ENCODE measurements at regions not wholly inside any gene's neighbourhood (a gene's known extent, or its start where the extent isn't known, plus 50 kb on each side); places are given as distances from the start of the nearest gene placed in this dataset.
"Not testable (repeated sequence)": the region's sequence is repeated elsewhere in the genome, so short reads cannot be mapped to it uniquely, and the experiment has no call there.

DNA sequence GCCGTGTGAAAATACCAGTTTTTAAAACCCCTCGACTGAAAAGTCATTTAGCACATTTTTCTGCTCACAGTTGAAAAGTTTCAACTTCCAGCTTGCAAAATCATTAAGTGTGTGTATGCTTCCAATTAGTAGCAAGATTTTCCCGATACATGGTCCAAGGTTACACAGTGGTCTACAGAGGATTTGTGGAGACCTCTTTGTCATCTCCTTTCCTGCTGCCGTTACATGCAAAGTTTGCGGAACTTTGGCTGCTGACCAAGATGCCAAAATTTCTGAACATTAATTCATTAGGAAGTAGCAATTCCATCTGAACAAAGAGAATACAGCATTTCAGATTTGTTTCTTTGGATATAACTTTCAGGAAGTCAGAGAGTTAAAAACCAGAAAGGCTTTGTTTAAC, 474.6 kb downstream of the PLCL1 start:
- ChIA-PET CTCF (interaction anchor here (0.6 to 2.8 kb wide), 4 partner anchors 18 to 62 kb away, joined by 4 to 13 read pairs (median 8); no protein-coding TSS in a partner anchor), POLR2A (no interaction called here)
- no peak overlapping the region for H3K27ac ChIP-seq (ENCODE audit: low read depth, low read length)
- TF ChIP-seq CTCF (IDR thresholded peaks at IDR 0.05; ENCODE audit: low read depth, low read length): no peak
- DNase-seq (ENCODE audit: low read depth, low spot score): no peak
- H3K27me3 ChIP-seq (ENCODE audit: control insufficient read depth, insufficient read depth, low read length): no peaks in the 10 kb centered on the region
- H3K4me3 ChIP-seq (ENCODE audit: low read depth, low read length): no peak overlapping the region
- no peaks in the 10 kb centered on the region for H3K9me3 ChIP-seq (ENCODE audit: control insufficient read depth, insufficient read depth, low read length)

GRCh38 chr2:198277181-198277580, 472.8 kb downstream of the PLCL1 start:
- TF ChIP-seq CTCF (IDR thresholded peaks at IDR 0.05; ENCODE audit: low read depth, low read length): no peak
- Histone ChIP-seq H3K9me3 (ENCODE audit: control insufficient read depth, insufficient read depth, low read length) (no peaks in the 10 kb centered on the region), H3K4me3 (ENCODE audit: low read depth, low read length) (no peak overlapping the region), H3K27me3 (ENCODE audit: control insufficient read depth, insufficient read depth, low read length) (no peaks in the 10 kb centered on the region), H3K27ac (ENCODE audit: low read depth, low read length) (no peak overlapping the region)
- POLR2A ChIA-PET: no interaction called here
- CTCF ChIA-PET: interaction anchor here (1.8 kb wide), 1 partner anchor 19 kb away, joined by 4 read pairs; no protein-coding TSS in a partner anchor
- DNase-seq (ENCODE audit: low read depth, low spot score): no peak

GRCh38 chr2:198273660-198274059, 469.3 kb downstream of the PLCL1 start:
- no peak for DNase-seq (ENCODE audit: low read depth, low spot score)
- ChIA-PET CTCF (no interaction called here), POLR2A (no interaction called here)
- no peak overlapping the region for H3K27ac ChIP-seq (ENCODE audit: low read depth, low read length)
- H3K4me3 ChIP-seq (ENCODE audit: low read depth, low read length): no peak overlapping the region
- no peak for TF ChIP-seq CTCF (IDR thresholded peaks at IDR 0.05; ENCODE audit: low read depth, low read length)
- no peaks in the 10 kb centered on the region for H3K27me3 ChIP-seq (ENCODE audit: control insufficient read depth, insufficient read depth, low read length)
- H3K9me3 ChIP-seq (ENCODE audit: control insufficient read depth, insufficient read depth, low read length): no peaks in the 10 kb centered on the region

DNA sequence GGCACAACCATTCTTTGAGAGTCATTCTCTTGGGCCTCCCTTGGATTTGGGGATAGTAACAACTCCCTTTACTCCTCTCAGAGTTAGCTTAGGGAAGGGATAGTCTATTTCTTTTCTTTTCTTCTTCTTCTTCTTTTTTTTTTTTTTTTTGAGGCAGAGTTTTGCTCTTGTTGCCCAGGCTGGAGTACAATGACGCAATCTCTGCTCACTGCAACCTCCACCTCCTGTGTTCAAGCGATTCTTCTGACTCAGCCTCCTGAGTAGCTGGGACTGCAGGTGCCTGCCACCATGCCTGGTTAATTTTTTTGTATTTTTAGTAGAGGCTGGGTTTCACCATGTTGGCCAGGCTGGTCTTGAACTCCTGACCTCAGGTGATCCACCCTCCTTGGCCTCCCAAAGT, 465.8 kb downstream of the PLCL1 start:
- H3K27ac ChIP-seq (ENCODE audit: low read depth, low read length); H3K9me3 ChIP-seq (ENCODE audit: control insufficient read depth, insufficient read depth, low read length); H3K4me3 ChIP-seq (ENCODE audit: low read depth, low read length); POLR2A ChIA-PET; DNase-seq (ENCODE audit: low read depth, low spot score); H3K27me3 ChIP-seq (ENCODE audit: control insufficient read depth, insufficient read depth, low read length): not testable (repeated sequence)
- CTCF ChIA-PET: interaction anchor here (0.6 kb wide), 1 partner anchor 596 kb away, joined by 3 read pairs; no protein-coding TSS in a partner anchor

- no peaks in the 10 kb centered on the region for H3K9me3 ChIP-seq (ENCODE audit: control insufficient read depth, insufficient read depth, low read length)
- CTCF ChIA-PET: interaction anchor here (1.4 kb wide), 1 partner anchor 29 kb away, joined by 3 read pairs; no protein-coding TSS in a partner anchor
- no peak overlapping the region for H3K4me3 ChIP-seq (ENCODE audit: low read depth, low read length)
- H3K27me3 ChIP-seq (ENCODE audit: control insufficient read depth, insufficient read depth, low read length): no peaks in the 10 kb centered on the region
- POLR2A ChIA-PET: no interaction called here
- no peak overlapping the region for H3K27ac ChIP-seq (ENCODE audit: low read depth, low read length)
- no peak for TF ChIP-seq CTCF (IDR thresholded peaks at IDR 0.05; ENCODE audit: low read depth, low read length)
- no peak for DNase-seq (ENCODE audit: low read depth, low spot score)
Measured at GRCh38 chr2:198268519-198268918, 464.1 kb downstream of the PLCL1 start.

- ChIA-PET CTCF (interaction anchor here (1.3 to 1.5 kb wide), 2 partner anchors 19 to 38 kb away, joined by 4 read pairs; no protein-coding TSS in a partner anchor), POLR2A (no interaction called here)
- Histone ChIP-seq H3K9me3 (ENCODE audit: control insufficient read depth, insufficient read depth, low read length) (no peaks in the 10 kb centered on the region), H3K4me3 (ENCODE audit: low read depth, low read length) (no peak overlapping the region), H3K27me3 (ENCODE audit: control insufficient read depth, insufficient read depth, low read length) (no peaks in the 10 kb centered on the region), H3K27ac (ENCODE audit: low read depth, low read length) (no peak overlapping the region)
- no peak for TF ChIP-seq CTCF (IDR thresholded peaks at IDR 0.05; ENCODE audit: low read depth, low read length)
- no peak for DNase-seq (ENCODE audit: low read depth, low spot score)
Measured at GRCh38 chr2:198259496-198259895, 455.1 kb downstream of the PLCL1 start.

All from AG04450 (cell line).